ENCODE measurements at regions not wholly inside any gene's neighbourhood (a gene's known extent, or its start where the extent isn't known, plus 50 kb on each side); places are given as distances from the start of the nearest gene placed in this dataset.

DNA sequence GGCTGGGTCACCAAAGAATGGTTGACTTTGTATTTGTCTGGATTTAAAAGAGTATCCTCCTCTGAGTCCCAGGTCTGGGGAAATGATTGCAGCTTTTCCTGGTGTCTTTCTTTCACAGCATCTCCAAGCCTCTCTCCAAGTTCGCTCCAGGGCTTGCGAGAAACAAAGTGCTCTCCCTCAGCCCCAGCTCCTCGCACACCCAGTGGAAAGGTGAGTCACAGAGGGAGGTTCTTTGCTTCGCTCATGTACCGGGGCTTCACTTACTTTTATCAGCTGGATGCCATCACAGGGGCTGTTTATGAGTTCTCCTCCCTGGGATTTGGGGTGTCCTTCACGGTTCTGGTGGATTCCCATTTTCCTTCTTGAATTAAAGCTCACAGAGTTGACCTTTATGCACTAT, 252.2 kb upstream of the PLPP4 start:
- TF ChIP-seq, protein P1, sequence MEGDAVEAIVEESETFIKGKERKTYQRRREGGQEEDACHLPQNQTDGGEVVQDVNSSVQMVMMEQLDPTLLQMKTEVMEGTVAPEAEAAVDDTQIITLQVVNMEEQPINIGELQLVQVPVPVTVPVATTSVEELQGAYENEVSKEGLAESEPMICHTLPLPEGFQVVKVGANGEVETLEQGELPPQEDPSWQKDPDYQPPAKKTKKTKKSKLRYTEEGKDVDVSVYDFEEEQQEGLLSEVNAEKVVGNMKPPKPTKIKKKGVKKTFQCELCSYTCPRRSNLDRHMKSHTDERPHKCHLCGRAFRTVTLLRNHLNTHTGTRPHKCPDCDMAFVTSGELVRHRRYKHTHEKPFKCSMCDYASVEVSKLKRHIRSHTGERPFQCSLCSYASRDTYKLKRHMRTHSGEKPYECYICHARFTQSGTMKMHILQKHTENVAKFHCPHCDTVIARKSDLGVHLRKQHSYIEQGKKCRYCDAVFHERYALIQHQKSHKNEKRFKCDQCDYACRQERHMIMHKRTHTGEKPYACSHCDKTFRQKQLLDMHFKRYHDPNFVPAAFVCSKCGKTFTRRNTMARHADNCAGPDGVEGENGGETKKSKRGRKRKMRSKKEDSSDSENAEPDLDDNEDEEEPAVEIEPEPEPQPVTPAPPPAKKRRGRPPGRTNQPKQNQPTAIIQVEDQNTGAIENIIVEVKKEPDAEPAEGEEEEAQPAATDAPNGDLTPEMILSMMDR (IDR thresholded peaks at IDR 0.05), result no peak
- TF ChIP-seq POLR2AphosphoS5 (IDR thresholded peaks at IDR 0.05; ENCODE audit: low read depth, low read length) (no peak), ELF1 (IDR thresholded peaks at IDR 0.05) (no peak), EZH2phosphoT487 (IDR thresholded peaks at IDR 0.05; ENCODE audit: borderline replicate concordance, low read depth) (no peak), REST (IDR thresholded peaks at IDR 0.05; ENCODE audit: low read depth, low read length) (no peak), TEAD4 (IDR thresholded peaks at IDR 0.05; ENCODE audit: borderline replicate concordance, insufficient read depth) (no peak), USF2 (IDR thresholded peaks at IDR 0.05; ENCODE audit: borderline replicate concordance, low read depth, low read length) (no peak), RCOR1 (IDR thresholded peaks at IDR 0.05; ENCODE audit: low read length) (no peak), MXI1 (IDR thresholded peaks at IDR 0.05; ENCODE audit: low read depth, low read length) (no peak)
- TF ChIP-seq, protein P2, sequence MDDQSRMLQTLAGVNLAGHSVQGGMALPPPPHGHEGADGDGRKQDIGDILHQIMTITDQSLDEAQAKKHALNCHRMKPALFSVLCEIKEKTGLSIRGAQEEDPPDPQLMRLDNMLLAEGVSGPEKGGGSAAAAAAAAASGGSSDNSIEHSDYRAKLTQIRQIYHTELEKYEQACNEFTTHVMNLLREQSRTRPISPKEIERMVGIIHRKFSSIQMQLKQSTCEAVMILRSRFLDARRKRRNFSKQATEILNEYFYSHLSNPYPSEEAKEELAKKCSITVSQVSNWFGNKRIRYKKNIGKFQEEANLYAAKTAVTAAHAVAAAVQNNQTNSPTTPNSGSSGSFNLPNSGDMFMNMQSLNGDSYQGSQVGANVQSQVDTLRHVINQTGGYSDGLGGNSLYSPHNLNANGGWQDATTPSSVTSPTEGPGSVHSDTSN (IDR thresholded peaks at IDR 0.05), result no peak
